Common myeloid progenitor, CD34-positive (primary cell): ENCODE measurements at regions not wholly inside any gene's neighbourhood (a gene's known extent, or its start where the extent isn't known, plus 50 kb on each side); places are given as distances from the start of the nearest gene placed in this dataset.

Source experiments
- CTCF ChIA-PET: fragments of 350-600 bp; sonication (Branson Sonifier 250); formaldehyde crosslinking; loops from one replicate; lab custom pipeline; 2021; ENCODE audit warnings: antibody characterized with exemption; lab: Charles Lee
- POLR2A ChIA-PET: fragments of 350-600 bp; sonication (Branson Sonifier 250); formaldehyde crosslinking; loops from one replicate; lab custom pipeline; 2021; ENCODE audit warnings: antibody characterized with exemption; lab: Charles Lee
- DNase-seq, 3 donors: peaks; one replicate each; pipeline versions ENCODE4 v3.0.0 to v3.0.0-alpha.2; 2013
- H3K27ac ChIP-seq, 2 experiments: 1 replicate in 1 of 2; 2 replicates in 1 of 2; pipeline ENCODE4 v1.7.0; 2013; ENCODE audit warnings: inconsistent platforms in 2 of 2, low read length in 2 of 2, mild to moderate bottlenecking in 2 of 2, low read depth in 1 of 2, moderate library complexity in 1 of 2; ENCODE audit not compliant: severe bottlenecking in 2 of 2, insufficient read depth in 1 of 2, poor library complexity in 1 of 2
- H3K27me3 ChIP-seq, 5 experiments: replicated peaks in 2 of 5; 1 replicate in 3 of 5; 2 replicates in 2 of 5; pipeline versions ENCODE4 v1.6.1 to v1.7.0; 2013; ENCODE audit warnings: low read length in 4 of 5, mild to moderate bottlenecking in 2 of 5, moderate library complexity in 2 of 5, inconsistent platforms in 1 of 5; ENCODE audit not compliant: insufficient read depth in 5 of 5, control insufficient read depth in 4 of 5
- H3K36me3 ChIP-seq, 4 experiments: 1 replicate in 2 of 4; 2 replicates in 2 of 4; pipeline versions ENCODE4 v1.6.1 to v1.7.0; 2013; ENCODE audit warnings: low read length in 3 of 4, control low read depth in 1 of 4, mild to moderate bottlenecking in 1 of 4; ENCODE audit not compliant: control insufficient read depth in 4 of 4, insufficient read depth in 4 of 4
- H3K4me1 ChIP-seq, 4 experiments: 1 replicate in 3 of 4; 2 replicates in 1 of 4; pipeline versions ENCODE4 v1.6.1 to v1.7.1; 2013; ENCODE audit warnings: low read length in 3 of 4, mild to moderate bottlenecking in 3 of 4, control low read depth in 1 of 4, inconsistent platforms in 1 of 4, moderate library complexity in 1 of 4; ENCODE audit not compliant: control insufficient read depth in 4 of 4, insufficient read depth in 4 of 4; ENCODE audit errors: control extremely low read depth in 1 of 4
- H3K4me3 ChIP-seq, 7 experiments: 1 replicate in 4 of 7; 2 replicates in 3 of 7; pipeline versions ENCODE4 v1.5.1 to v1.7.0; 2013; ENCODE audit warnings: mild to moderate bottlenecking in 7 of 7, low read length in 6 of 7, moderate library complexity in 6 of 7, inconsistent platforms in 2 of 7, low read depth in 2 of 7, control low read depth in 1 of 7; ENCODE audit not compliant: insufficient read depth in 4 of 7, control insufficient read depth in 1 of 7; ENCODE audit errors: extremely low read depth in 1 of 7
- H3K9me3 ChIP-seq, 5 experiments: 1 replicate in 4 of 5; 2 replicates in 1 of 5; pipeline versions ENCODE4 v1.6.1 to v1.7.1; 2013; ENCODE audit warnings: low read length in 4 of 5, mild to moderate bottlenecking in 2 of 5, inconsistent platforms in 1 of 5, low read depth in 1 of 5, moderate library complexity in 1 of 5; ENCODE audit not compliant: control insufficient read depth in 4 of 5, insufficient read depth in 2 of 5; ENCODE audit errors: control extremely low read depth in 1 of 5
- WGBS: methylation state at CpG from one replicate; pipeline ENCODE4 v1.1.5; 2013; ENCODE audit not compliant: insufficient coverage; 5-methylcytosine and 5-hydroxymethylcytosine counted together

- Histone ChIP-seq H3K4me1 (no peaks in the 10 kb centered on the region), H3K9me3 (no peaks in the 10 kb centered on the region), H3K27me3 (no peaks in the 10 kb centered on the region), H3K27ac (no peak overlapping the region), H3K4me3 (no peak overlapping the region), H3K36me3 (no peaks in the 10 kb centered on the region)
- ChIA-PET POLR2A (no interaction called here), CTCF (no interaction called here)
- 89% methylated on average over 5 of the region's 5 CpGs for WGBS
- no peak for DNase-seq
Measured at GRCh38 chrX:69103539-69103938, 61.7 kb downstream of the PJA1 start.

- no peak for DNase-seq
- H3K27ac ChIP-seq: no peak overlapping the region
- WGBS: 88% methylated on average over 4 of the region's 5 CpGs
- ChIA-PET CTCF (no interaction called here), POLR2A (no interaction called here)
- no peaks in the 10 kb centered on the region for H3K27me3 ChIP-seq
- no peaks in the 10 kb centered on the region for H3K9me3 ChIP-seq
- no peaks in the 10 kb centered on the region for H3K4me1 ChIP-seq
- no peak overlapping the region for H3K4me3 ChIP-seq
- H3K36me3 ChIP-seq: no peaks in the 10 kb centered on the region
Measured at GRCh38 chrX:69102612-69103194, 62.5 kb downstream of the PJA1 start.

- Histone ChIP-seq H3K27me3 (no peaks in the 10 kb centered on the region), H3K27ac (no peak overlapping the region), H3K9me3 (no peaks in the 10 kb centered on the region), H3K4me1 (no peaks in the 10 kb centered on the region), H3K4me3 (no peak overlapping the region), H3K36me3 (no peaks in the 10 kb centered on the region)
- ChIA-PET POLR2A (no interaction called here), CTCF (no interaction called here)
- WGBS: 78% methylated on average over 6 of the region's 7 CpGs
- DNase-seq: no peak
Measured at GRCh38 chrX:69101683-69102251, 63.5 kb downstream of the PJA1 start.

GRCh38 chrX:69100478-69100877 lies 64.8 kb downstream of the PJA1 start:
- 80% methylated on average over 4 of the region's 4 CpGs for WGBS
- Histone ChIP-seq H3K36me3 (no peaks in the 10 kb centered on the region), H3K4me1 (no peaks in the 10 kb centered on the region), H3K4me3 (no peak overlapping the region), H3K27me3 (no peaks in the 10 kb centered on the region), H3K9me3 (no peaks in the 10 kb centered on the region), H3K27ac (no peak overlapping the region)
- POLR2A ChIA-PET: no interaction called here
- no peak for DNase-seq
- CTCF ChIA-PET: no interaction called here

GRCh38 chrX:69097451-69098236 lies 67.6 kb downstream of the PJA1 start:
- Histone ChIP-seq H3K27ac (no peak overlapping the region), H3K9me3 (no peaks in the 10 kb centered on the region), H3K36me3 (no peaks in the 10 kb centered on the region), H3K27me3 (no peaks in the 10 kb centered on the region), H3K4me1 (no peaks in the 10 kb centered on the region), H3K4me3 (no peak overlapping the region)
- DNase-seq: no peak
- WGBS: 81% methylated on average over 14 of the region's 14 CpGs
- CTCF ChIA-PET: no interaction called here
- POLR2A ChIA-PET: no interaction called here

- H3K4me3 ChIP-seq: no peak overlapping the region
- H3K36me3 ChIP-seq: no peaks in the 10 kb centered on the region
- H3K27me3 ChIP-seq: no peaks in the 10 kb centered on the region
- ChIA-PET POLR2A (no interaction called here), CTCF (no interaction called here)
- DNase-seq: no peak
- no peaks in the 10 kb centered on the region for H3K4me1 ChIP-seq
- H3K27ac ChIP-seq: no peak overlapping the region
- 92% methylated on average over 7 of the region's 7 CpGs for WGBS
- H3K9me3 ChIP-seq: no peaks in the 10 kb centered on the region
Measured at GRCh38 chrX:69096963-69097362, 68.3 kb downstream of the PJA1 start.

GRCh38 chrX:69094977-69095669 lies 70.1 kb downstream of the PJA1 start:
- H3K9me3 ChIP-seq: no peaks in the 10 kb centered on the region
- 80% methylated on average over 1 of the region's 3 CpGs for WGBS
- ChIA-PET POLR2A (no interaction called here), CTCF (interaction anchor here (0.7 to 1.3 kb wide), 3 partner anchors 10 to 41 kb away, joined by 3 read pairs; no protein-coding TSS in a partner anchor)
- H3K27ac ChIP-seq: no peak overlapping the region
- H3K4me1 ChIP-seq: no peaks in the 10 kb centered on the region
- no peak for DNase-seq
- no peaks in the 10 kb centered on the region for H3K36me3 ChIP-seq
- H3K27me3 ChIP-seq: no peaks in the 10 kb centered on the region
- no peak overlapping the region for H3K4me3 ChIP-seq
